Panc1 (cell line): ENCODE measurements at regions not wholly inside any gene's neighbourhood (a gene's known extent, or its start where the extent isn't known, plus 50 kb on each side); places are given as distances from the start of the nearest gene placed in this dataset.

ENCODE experiments used
- ATAC-seq: fragments of 200-7000 bp; cut with Tn5 transposase; 2 replicates; pipeline ENCODE4 v1.9.1; 2020; ENCODE audit warnings: mild to moderate bottlenecking, moderate library complexity
- BruUV-seq: library from RNA; stranded (reverse); fragments of 400-500 nt; replicated peaks from 2 replicates; lab custom pipeline; 2021; lab: Mats Ljungman, UMichigan
- CTCF ChIA-PET: fragments of 300-600 bp; sonication (Branson Sonifier 250); formaldehyde crosslinking; loops from one replicate; lab custom pipeline; 2022; ENCODE audit warnings: antibody characterized with exemption; lab: Charles Lee
- POLR2A ChIA-PET: fragments of 300-600 bp; sonication (Branson Sonifier 250); formaldehyde crosslinking; loops from one replicate; lab custom pipeline; 2022; ENCODE audit warnings: antibody characterized with exemption; lab: Charles Lee
- DNase-seq: peaks from one replicate; pipeline ENCODE4 v3.0.0-alpha.2; 2010; ENCODE audit warnings: low read depth, low spot score
- H3K27ac ChIP-seq: 2 replicates; pipeline ENCODE4 v1.5.1; 2011; ENCODE audit warnings: mild to moderate bottlenecking, low read length, inconsistent platforms
- H3K27me3 ChIP-seq: fragments of 200-500 bp; sonication (Bioruptor generic); 2 replicates; pipeline ENCODE4 v1.6.0; 2014; ENCODE audit warnings: low read length, inconsistent platforms; ENCODE audit not compliant: control insufficient read depth, insufficient read depth
- H3K36me3 ChIP-seq: fragments of 200-500 bp; sonication (Bioruptor generic); 2 replicates; pipeline ENCODE4 v1.5.1; 2014; ENCODE audit warnings: inconsistent platforms, mild to moderate bottlenecking, low read length, moderate library complexity; ENCODE audit not compliant: control insufficient read depth, insufficient read depth
- H3K4me1 ChIP-seq: 2 replicates; pipeline ENCODE4 v1.5.1; 2011; ENCODE audit warnings: inconsistent platforms, mild to moderate bottlenecking, low read length, moderate library complexity; ENCODE audit not compliant: control insufficient read depth, insufficient read depth
- H3K4me3 ChIP-seq, 2 experiments: 2 replicates each; pipeline ENCODE4 v1.5.1; 2011 to 2012; ENCODE audit warnings: low read depth in 2 of 2, low read length in 2 of 2, mild to moderate bottlenecking in 2 of 2, inconsistent platforms in 1 of 2, moderate library complexity in 1 of 2
- H3K9me3 ChIP-seq: fragments of 200-500 bp; sonication (Bioruptor generic); 2 replicates; pipeline ENCODE4 v1.5.1; 2014; ENCODE audit warnings: low read depth, mild to moderate bottlenecking, inconsistent platforms, low read length, moderate library complexity; ENCODE audit not compliant: control insufficient read depth, insufficient read depth
- CTCF ChIP-seq: fragments of 450-650 bp; IDR thresholded peaks from 2 replicates; pipeline ENCODE4 v1.5.1; 2017; ENCODE audit warnings: mild to moderate bottlenecking
- POLR2AphosphoS5 ChIP-seq: IDR thresholded peaks from 2 replicates; pipeline ENCODE4 v1.6.1; 2012; ENCODE audit warnings: mild to moderate bottlenecking, low read depth, low read length, moderate library complexity
- REST ChIP-seq, 2 experiments: IDR thresholded peaks; 2 replicates each; pipeline ENCODE4 v1.6.1; 2011 to 2012; ENCODE audit warnings: low read depth in 2 of 2, control low read depth in 1 of 2, low read length in 1 of 2, mild to moderate bottlenecking in 1 of 2, moderate library complexity in 1 of 2; ENCODE audit not compliant: insufficient read depth in 1 of 2
- SIN3A ChIP-seq: IDR thresholded peaks from 2 replicates; pipeline ENCODE4 v1.6.1; 2012; ENCODE audit warnings: low read depth, mild to moderate bottlenecking, low read length, moderate library complexity, borderline replicate concordance; ENCODE audit not compliant: insufficient read depth
- TCF7L2 ChIP-seq: IDR thresholded peaks from 2 replicates; pipeline ENCODE4 v1.6.1; 2011; ENCODE audit warnings: mild to moderate bottlenecking, low read depth, low read length, inconsistent platforms
- in situ Hi-C: cut with HindIII; loops from 2 replicates; pipeline ENCODE4 v1.10.0; 2016; ENCODE audit warnings: low sequenced_read_pairs, low pct_unique_long_range_greater_than_20kb
- intact Hi-C: fragments of 100-400 bp; cut with micrococcal nuclease; formaldehyde crosslinking; loops from one replicate; pipeline ENCODE4 v1.10.0; 2022; ENCODE audit not compliant: unreplicated experiment

GRCh38 chr5:39543335-39543734, 118.6 kb upstream of the DAB2 start:
- TF ChIP-seq SIN3A (no peak), CTCF (no peak), TCF7L2 (no peak), REST (IDR thresholded peaks at IDR 0.05; ENCODE audit: insufficient read depth in 1 of 2, low read depth in 2 of 2, low read length in 1 of 2) (no peak), POLR2AphosphoS5 (no peak)
- ChIA-PET CTCF (no interaction called here), POLR2A (no interaction called here)
- no peak for DNase-seq
- no peak overlapping the region for H3K27ac ChIP-seq
- in situ Hi-C loops (no loop called here), intact Hi-C loops (no loop called here)
- no TSS peak for BruUV-seq
- no peak overlapping the region for H3K4me3 ChIP-seq
- no peaks in the 10 kb centered on the region for H3K4me1 ChIP-seq
- no peaks in the 10 kb centered on the region for H3K9me3 ChIP-seq
- no peak for ATAC-seq
- H3K36me3 ChIP-seq = no peaks in the 10 kb centered on the region
- H3K27me3 ChIP-seq = peaks cover 7% of the 10 kb centered on the region

DNA sequence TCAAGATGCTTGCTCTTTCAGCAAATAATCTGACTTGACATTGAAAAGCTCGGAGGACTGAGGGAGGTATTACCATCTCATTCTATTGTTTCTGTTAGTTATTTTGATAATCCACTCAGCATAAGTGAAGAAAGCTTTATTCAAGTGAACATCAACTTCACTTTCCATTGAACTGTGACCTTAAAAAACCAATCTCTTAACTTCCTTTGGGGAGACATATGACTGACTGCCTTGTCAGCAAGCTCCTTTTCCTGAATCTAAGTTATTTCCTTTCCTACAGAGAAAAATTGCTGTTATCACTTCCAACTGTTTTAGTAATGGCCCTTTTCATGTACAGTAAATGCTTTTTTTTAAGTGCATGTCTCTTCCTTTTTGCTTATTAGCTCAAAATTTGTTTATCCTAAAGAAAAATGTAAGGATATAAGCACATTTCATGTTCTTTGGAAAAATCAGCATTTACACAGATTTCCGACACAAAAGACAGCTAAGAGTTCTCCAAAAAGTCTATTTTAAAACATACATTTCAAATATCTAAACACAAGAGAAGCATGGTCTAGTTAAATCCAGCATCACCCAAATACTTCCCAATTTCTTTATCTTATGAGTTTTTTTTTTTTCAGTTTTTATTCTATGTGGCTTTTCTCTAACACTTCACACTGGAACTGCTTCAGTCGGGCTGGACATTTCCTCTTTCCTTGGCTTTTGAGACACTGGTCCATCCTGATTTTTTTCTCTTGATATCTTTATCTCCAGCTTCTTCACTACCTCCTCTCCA, 117.9 kb upstream of the DAB2 start:
- Histone ChIP-seq H3K4me1 (no peaks in the 10 kb centered on the region), H3K36me3 (no peaks in the 10 kb centered on the region), H3K27ac (no peak overlapping the region), H3K27me3 (peaks cover 7% of the 10 kb centered on the region), H3K9me3 (no peaks in the 10 kb centered on the region), H3K4me3 (no peak overlapping the region)
- TF ChIP-seq CTCF = no peak
- no peak for TF ChIP-seq SIN3A
- no peak for TF ChIP-seq POLR2AphosphoS5
- TF ChIP-seq TCF7L2 = no peak
- no peak for TF ChIP-seq REST (IDR thresholded peaks at IDR 0.05; ENCODE audit: insufficient read depth in 1 of 2, low read depth in 2 of 2, low read length in 1 of 2)
- ChIA-PET POLR2A (no interaction called here), CTCF (interaction anchor here (0.9 kb wide), 1 partner anchor 976 kb away, joined by 4 read pairs; no protein-coding TSS in a partner anchor)
- in situ Hi-C loops = no loop called here
- intact Hi-C loops = no loop called here
- DNase-seq (no peak), ATAC-seq (no peak)
- no TSS peak for BruUV-seq
